SH-SY5Y (cell line): ENCODE measurements at regions not wholly inside any gene's neighbourhood (a gene's known extent, or its start where the extent isn't known, plus 50 kb on each side); places are given as distances from the start of the nearest gene placed in this dataset.

ENCODE experiments used
- GATA2 ChIP-seq: IDR thresholded peaks from 2 replicates; pipeline ENCODE4 v1.6.1; 2011; ENCODE audit warnings: mild to moderate bottlenecking, low read depth, low read length
- GATA3 ChIP-seq: IDR thresholded peaks from 2 replicates; pipeline ENCODE4 v1.6.1; 2011; ENCODE audit warnings: low read depth, mild to moderate bottlenecking, low read length, moderate library complexity

GRCh38 chrX:98380106-98380505 lies 1496.4 kb downstream of the RPA4 start:
- no peak for TF ChIP-seq GATA3
- no peak for TF ChIP-seq GATA2
